ENCODE measurements at regions not wholly inside any gene's neighbourhood (a gene's known extent, or its start where the extent isn't known, plus 50 kb on each side); places are given as distances from the start of the nearest gene placed in this dataset.

- Histone ChIP-seq H3K4me3 (ENCODE audit: low read depth, low read length, poor library complexity, severe bottlenecking) (no peak overlapping the region), H3K36me3 (ENCODE audit: insufficient read depth, low read length) (no peaks in the 10 kb centered on the region), H3K4me2 (ENCODE audit: low read length) (no peak overlapping the region), H3K9me2 (ENCODE audit: insufficient read depth, low read length) (no peaks in the 10 kb centered on the region), H3K27ac (ENCODE audit: low read depth, low read length, poor library complexity, severe bottlenecking) (no peak overlapping the region), H4K20me1 (ENCODE audit: insufficient read depth, low read length) (no peaks in the 10 kb centered on the region), H3K79me2 (ENCODE audit: insufficient read depth, low read depth, low read length) (no peaks in the 10 kb centered on the region), H2AFZ (ENCODE audit: low read length) (no peak overlapping the region), H3K9me3 (ENCODE audit: low read length) (no peaks in the 10 kb centered on the region), H3K4me1 (ENCODE audit: insufficient read depth, low read length, poor library complexity, severe bottlenecking) (no peaks in the 10 kb centered on the region)
- CTCF ChIA-PET (ENCODE audit: unreplicated experiment): no interaction called here
- no peak for DNase-seq (ENCODE audit: low spot score)
- intact Hi-C loops (cut with micrococcal nuclease; ENCODE audit: unreplicated experiment): no loop called here
- POLR2A ChIA-PET: interaction anchor here (0.6 kb wide), 1 partner anchor 1080 kb away, joined by 3 read pairs; no protein-coding TSS in a partner anchor
- TF ChIP-seq CTCF (conservative IDR thresholded peaks at IDR 0.05; ENCODE audit: low read length) (no peak), EZH2phosphoT487 (IDR thresholded peaks at IDR 0.05; ENCODE audit: borderline replicate concordance, low read depth, low read length) (no peak)
- BruUV-seq (replicated peaks): no TSS peak
Measured at GRCh38 chr12:65659681-65660080, 164.6 kb upstream of the HMGA2 start.

GRCh38 chr12:65660096-65660495 lies 164.2 kb upstream of the HMGA2 start:
- Histone ChIP-seq H3K9me2 (ENCODE audit: insufficient read depth, low read length) (no peaks in the 10 kb centered on the region), H3K36me3 (ENCODE audit: insufficient read depth, low read length) (no peaks in the 10 kb centered on the region), H3K4me3 (ENCODE audit: low read depth, low read length, poor library complexity, severe bottlenecking) (no peak overlapping the region), H3K27ac (ENCODE audit: low read depth, low read length, poor library complexity, severe bottlenecking) (no peak overlapping the region), H3K4me2 (ENCODE audit: low read length) (no peak overlapping the region), H2AFZ (ENCODE audit: low read length) (no peak overlapping the region), H3K9me3 (ENCODE audit: low read length) (no peaks in the 10 kb centered on the region), H3K4me1 (ENCODE audit: insufficient read depth, low read length, poor library complexity, severe bottlenecking) (no peaks in the 10 kb centered on the region), H3K79me2 (ENCODE audit: insufficient read depth, low read depth, low read length) (no peaks in the 10 kb centered on the region), H4K20me1 (ENCODE audit: insufficient read depth, low read length) (no peaks in the 10 kb centered on the region)
- no peak for TF ChIP-seq EZH2phosphoT487 (IDR thresholded peaks at IDR 0.05; ENCODE audit: borderline replicate concordance, low read depth, low read length)
- no peak for TF ChIP-seq CTCF (conservative IDR thresholded peaks at IDR 0.05; ENCODE audit: low read length)
- intact Hi-C loops (cut with micrococcal nuclease; ENCODE audit: unreplicated experiment): no loop called here
- ChIA-PET POLR2A (interaction anchor here (0.6 kb wide), 1 partner anchor 1080 kb away, joined by 3 read pairs; no protein-coding TSS in a partner anchor), CTCF (ENCODE audit: unreplicated experiment) (no interaction called here)
- no peak for DNase-seq (ENCODE audit: low spot score)
- BruUV-seq (replicated peaks): no TSS peak

GRCh38 chr12:65660836-65661235 lies 163.4 kb upstream of the HMGA2 start:
- ChIA-PET POLR2A (no interaction called here), CTCF (ENCODE audit: unreplicated experiment) (no interaction called here)
- no peaks in the 10 kb centered on the region for H3K36me3 ChIP-seq (ENCODE audit: insufficient read depth, low read length)
- BruUV-seq (replicated peaks): no TSS peak
- H2AFZ ChIP-seq (ENCODE audit: low read length): no peak overlapping the region
- DNase-seq (ENCODE audit: low spot score): no peak
- H3K27ac ChIP-seq (ENCODE audit: low read depth, low read length, poor library complexity, severe bottlenecking): no peak overlapping the region
- no peak overlapping the region for H3K4me3 ChIP-seq (ENCODE audit: low read depth, low read length, poor library complexity, severe bottlenecking)
- H3K4me1 ChIP-seq (ENCODE audit: insufficient read depth, low read length, poor library complexity, severe bottlenecking): no peaks in the 10 kb centered on the region
- no peaks in the 10 kb centered on the region for H3K9me3 ChIP-seq (ENCODE audit: low read length)
- intact Hi-C loops (cut with micrococcal nuclease; ENCODE audit: unreplicated experiment): no loop called here
- no peaks in the 10 kb centered on the region for H3K9me2 ChIP-seq (ENCODE audit: insufficient read depth, low read length)
- H4K20me1 ChIP-seq (ENCODE audit: insufficient read depth, low read length): no peaks in the 10 kb centered on the region
- H3K79me2 ChIP-seq (ENCODE audit: insufficient read depth, low read depth, low read length): no peaks in the 10 kb centered on the region
- TF ChIP-seq CTCF (conservative IDR thresholded peaks at IDR 0.05; ENCODE audit: low read length) (no peak), EZH2phosphoT487 (IDR thresholded peaks at IDR 0.05; ENCODE audit: borderline replicate concordance, low read depth, low read length) (no peak)
- H3K4me2 ChIP-seq (ENCODE audit: low read length): no peak overlapping the region

Measured in OCI-LY7 (cell line).